ENCODE measurements at regions not wholly inside any gene's neighbourhood (a gene's known extent, or its start where the extent isn't known, plus 50 kb on each side); places are given as distances from the start of the nearest gene placed in this dataset.

DNA sequence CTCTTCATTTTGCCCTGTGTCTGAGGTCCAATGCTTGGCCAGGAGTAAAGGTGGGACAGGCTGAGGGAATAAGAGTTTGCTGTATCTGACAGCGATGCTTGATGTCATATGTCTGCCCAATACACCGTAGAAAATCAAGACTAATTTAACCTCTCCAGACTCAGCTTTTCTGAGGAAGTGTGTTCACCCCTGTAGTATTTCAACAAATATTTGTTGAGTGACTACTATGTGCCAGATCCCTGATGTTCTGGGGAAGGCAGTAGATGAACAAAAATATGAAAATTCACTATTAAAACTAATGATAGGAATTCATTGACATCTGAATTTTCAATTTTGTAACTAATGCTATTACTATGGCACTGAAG is 489.7 kb downstream of the EBF1 start:
- TF ChIP-seq CTCF (IDR thresholded peaks at IDR 0.05) = no peak
- TF ChIP-seq POLR2A (IDR thresholded peaks at IDR 0.05) = no peak

All from adrenal gland (tissue), 5 donors.